ENCODE measurements at regions not wholly inside any gene's neighbourhood (a gene's known extent, or its start where the extent isn't known, plus 50 kb on each side); places are given as distances from the start of the nearest gene placed in this dataset.
A peak's percentile ranks its signal among the peaks of the same experiment; 100 is the strongest.

DNA sequence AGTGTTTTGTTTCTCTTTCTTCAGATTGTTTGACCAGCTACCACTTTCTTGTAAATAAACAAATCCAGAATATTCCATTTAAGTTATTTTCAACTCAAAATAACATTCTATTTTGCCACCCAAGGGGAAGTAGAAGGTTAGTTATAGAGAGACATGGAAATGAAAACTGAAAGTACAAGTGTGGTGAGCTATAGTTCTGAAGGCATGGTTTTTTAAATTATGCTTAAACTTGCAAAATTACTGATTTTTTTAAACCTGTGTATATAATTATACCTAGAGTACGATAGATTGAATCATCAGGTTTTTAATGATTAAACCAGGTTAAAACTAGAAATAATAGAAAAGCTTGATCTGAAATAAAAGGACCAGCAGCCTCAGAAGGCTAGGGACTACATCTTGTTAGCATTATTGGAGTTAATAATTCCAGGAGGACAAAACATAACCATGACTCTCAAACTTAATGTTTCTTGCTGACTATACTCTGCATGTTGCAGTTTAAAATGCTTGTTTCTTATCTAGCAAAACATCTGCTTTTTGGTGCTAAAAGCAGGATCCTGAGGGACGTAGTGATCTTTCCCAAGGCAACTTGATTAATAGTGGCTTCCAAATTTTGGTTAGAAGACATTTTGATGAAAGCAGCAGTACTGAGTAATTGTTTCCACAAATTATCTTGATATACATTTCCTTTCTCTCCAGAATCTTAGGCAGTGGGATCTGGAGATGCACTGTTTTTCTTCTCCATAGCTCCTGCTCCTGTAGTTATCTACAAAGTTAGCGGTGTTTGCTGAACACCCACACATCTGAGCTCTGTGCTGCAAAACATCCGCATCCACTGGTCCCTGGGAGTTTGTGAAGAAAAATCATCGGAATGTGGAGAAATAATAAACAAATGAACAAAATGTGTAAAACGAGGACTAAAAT is 327.2 kb upstream of the PKDCC start:
- Histone ChIP-seq H3K9ac (ENCODE audit: low read length) (no peak overlapping the region), H2AFZ (ENCODE audit: low read length) (peak overlapping the region; percentile 56), H3K4me2 (ENCODE audit: low read depth, low read length) (peak overlapping the region; percentile 39)

DNA sequence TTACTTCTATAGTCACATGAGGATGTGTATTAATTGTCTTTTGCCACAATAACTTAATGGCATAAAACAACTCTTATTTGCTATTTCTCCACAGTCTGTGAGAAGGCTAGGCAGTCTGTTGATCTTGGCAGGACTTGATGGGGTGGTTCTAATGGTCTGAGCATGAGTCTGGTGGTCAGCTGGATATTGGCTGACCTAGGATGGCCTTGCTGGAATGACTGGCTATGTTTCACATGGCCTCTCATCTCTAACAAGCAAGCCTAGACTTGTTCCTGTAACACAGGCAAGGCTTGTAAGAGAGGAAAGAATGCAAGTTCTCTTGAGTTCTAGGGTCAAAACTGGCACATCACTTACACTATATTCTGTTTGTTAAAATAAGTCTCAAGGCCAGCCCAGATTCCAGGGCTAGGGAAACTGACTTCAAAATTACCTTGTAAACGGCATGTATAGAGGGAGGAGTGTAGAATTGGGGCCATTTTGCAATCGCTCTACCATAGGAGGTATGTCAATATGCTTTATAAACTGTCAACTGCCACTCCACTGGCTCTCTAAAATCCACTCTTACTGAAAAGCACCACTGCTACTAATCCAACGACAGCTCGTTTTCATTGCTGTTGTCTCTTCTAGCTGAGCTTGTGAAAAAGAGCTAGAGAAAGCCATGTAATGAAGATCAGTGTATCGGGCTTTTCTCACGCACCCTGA is 325.0 kb upstream of the PKDCC start:
- Histone ChIP-seq H3K27me3 (replicated peaks; ENCODE audit: insufficient read depth, low read length) (no peaks in the 10 kb centered on the region), H3K27ac (ENCODE audit: low read length) (no peak overlapping the region), H4K20me1 (ENCODE audit: insufficient read depth, low read length) (no peaks in the 10 kb centered on the region), H3K4me2 (ENCODE audit: low read depth, low read length) (no peak overlapping the region), H3K9me2 (replicated peaks; ENCODE audit: insufficient read depth, low read length) (no peaks in the 10 kb centered on the region), H3K4me1 (ENCODE audit: low read length) (peaks cover 13% of the 10 kb centered on the region; the same call in 1 of the 2 replicates), H3F3A (ENCODE audit: insufficient read depth, low read length) (no peaks in the 10 kb centered on the region), H3K9ac (ENCODE audit: low read length) (no peak overlapping the region), H3K4me3 (ENCODE audit: low read length) (no peak overlapping the region), H3K9me3 (replicated peaks; ENCODE audit: insufficient read depth, low read length) (no peaks in the 10 kb centered on the region), H2AFZ (ENCODE audit: low read length) (no peak overlapping the region), H3K36me3 (replicated peaks; ENCODE audit: insufficient read depth, low read length) (no peaks in the 10 kb centered on the region), H3K79me2 (ENCODE audit: low read length) (no peaks in the 10 kb centered on the region)
- TF ChIP-seq EZH2 (optimal IDR thresholded peaks at IDR 0.05; ENCODE audit: low read depth, low read length) (no peak), EZH2phosphoT487 (IDR thresholded peaks at IDR 0.05; ENCODE audit: low read length) (no peak)
- no peak for DNase-seq

More for the DNA sequence above, 327.2 kb upstream of the PKDCC start:
- H3K79me2 ChIP-seq (ENCODE audit: low read length) = no peaks in the 10 kb centered on the region
- H4K20me1 ChIP-seq (ENCODE audit: insufficient read depth, low read length) = no peaks in the 10 kb centered on the region
- H3F3A ChIP-seq (ENCODE audit: insufficient read depth, low read length) = peaks cover 6% of the 10 kb centered on the region
- no peak overlapping the region; the same call in 1 of the 2 replicates for H3K27ac ChIP-seq (ENCODE audit: low read length)
- DNase-seq = peak; percentile 62
- H3K4me1 ChIP-seq (ENCODE audit: low read length) = peaks cover 21% of the 10 kb centered on the region
- no peaks in the 10 kb centered on the region for H3K9me3 ChIP-seq (replicated peaks; ENCODE audit: insufficient read depth, low read length)
- no peak for TF ChIP-seq CTCF (IDR thresholded peaks at IDR 0.05; ENCODE audit: low read length)
- H3K4me3 ChIP-seq (ENCODE audit: low read length) = peak overlapping the region; percentile 11; the same call in 1 of the 2 replicates
- no peaks in the 10 kb centered on the region for H3K36me3 ChIP-seq (replicated peaks; ENCODE audit: insufficient read depth, low read length)
- H3K9me2 ChIP-seq (replicated peaks; ENCODE audit: insufficient read depth, low read length) = no peaks in the 10 kb centered on the region
- H3K27me3 ChIP-seq (replicated peaks; ENCODE audit: insufficient read depth, low read length) = no peaks in the 10 kb centered on the region

DNA sequence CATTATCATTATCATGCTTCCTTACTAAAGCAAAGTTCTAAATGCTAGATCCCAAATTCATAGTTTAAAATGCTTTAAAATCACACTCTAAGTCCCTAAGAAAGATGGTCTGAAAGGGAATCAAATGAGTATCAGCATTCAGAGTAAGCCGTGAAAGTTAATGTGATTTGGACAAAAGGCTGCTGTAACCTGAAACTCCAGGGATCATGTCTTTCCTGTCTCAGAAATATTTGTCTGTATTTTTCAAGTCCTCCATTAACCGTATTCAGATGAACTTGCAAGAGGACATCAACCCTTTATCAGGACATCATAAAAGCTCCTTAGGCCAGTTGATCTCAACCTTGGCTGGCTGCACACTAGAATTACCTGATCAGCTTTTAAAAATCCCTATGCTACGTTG is 324.3 kb upstream of the PKDCC start:
- H4K20me1 ChIP-seq (ENCODE audit: insufficient read depth, low read length) = no peaks in the 10 kb centered on the region
- H3K27ac ChIP-seq (ENCODE audit: low read length) = no peak overlapping the region
- H3K4me1 ChIP-seq (ENCODE audit: low read length) = peaks cover 13% of the 10 kb centered on the region; the same call in 1 of the 2 replicates
- no peak for DNase-seq
- H3K27me3 ChIP-seq (replicated peaks; ENCODE audit: insufficient read depth, low read length) = no peaks in the 10 kb centered on the region
- H3K9me3 ChIP-seq (replicated peaks; ENCODE audit: insufficient read depth, low read length) = no peaks in the 10 kb centered on the region
- H3K9me2 ChIP-seq (replicated peaks; ENCODE audit: insufficient read depth, low read length) = no peaks in the 10 kb centered on the region
- H3F3A ChIP-seq (ENCODE audit: insufficient read depth, low read length) = no peaks in the 10 kb centered on the region
- no peak overlapping the region for H3K4me2 ChIP-seq (ENCODE audit: low read depth, low read length)
- no peaks in the 10 kb centered on the region for H3K36me3 ChIP-seq (replicated peaks; ENCODE audit: insufficient read depth, low read length)
- no peak for TF ChIP-seq CTCF (IDR thresholded peaks at IDR 0.05; ENCODE audit: low read length)
- H3K9ac ChIP-seq (ENCODE audit: low read length) = no peak overlapping the region
- no peak overlapping the region for H3K4me3 ChIP-seq (ENCODE audit: low read length)
- no peaks in the 10 kb centered on the region for H3K79me2 ChIP-seq (ENCODE audit: low read length)
- no peak overlapping the region for H2AFZ ChIP-seq (ENCODE audit: low read length)

Data from MM.1S (cell line).